HEK293T (cell line): ENCODE measurements at regions not wholly inside any gene's neighbourhood (a gene's known extent, or its start where the extent isn't known, plus 50 kb on each side); places are given as distances from the start of the nearest gene placed in this dataset.

Source experiments
- CTCF ChIA-PET: fragments of 350-600 bp; formaldehyde crosslinking; extraction: SDS; loops from one replicate; lab custom pipeline; 2021; ENCODE audit warnings: antibody characterized with exemption, inconsistent platforms; lab: Yijun Ruan, JAX
- POLR2A ChIA-PET: fragments of 350-600 bp; formaldehyde crosslinking; extraction: SDS; loops from one replicate; lab custom pipeline; 2020; ENCODE audit warnings: antibody characterized with exemption, inconsistent platforms; lab: Yijun Ruan, JAX
- DNase-seq: peaks from one replicate; pipeline ENCODE4 v3.0.0; 2012; ENCODE audit warnings: mixed read lengths; ENCODE audit errors: extremely low spot score
- ARNT ChIP-seq: fragments of 450-650 bp; IDR thresholded peaks from 2 replicates; pipeline ENCODE4 v1.6.1; 2017; ENCODE audit warnings: mild to moderate bottlenecking
- BHLHE40 ChIP-seq: fragments of 450-650 bp; IDR thresholded peaks from 2 replicates; pipeline ENCODE4 v1.6.1; 2016; ENCODE audit warnings: mild to moderate bottlenecking, moderate library complexity, borderline replicate concordance
- CTBP1 ChIP-seq: fragments of 450-650 bp; IDR thresholded peaks from 2 replicates; pipeline ENCODE4 v1.6.1; 2016; ENCODE audit warnings: borderline replicate concordance
- ELF4 ChIP-seq: fragments of 450-650 bp; IDR thresholded peaks from 2 replicates; pipeline ENCODE4 v1.6.1; 2017; ENCODE audit warnings: antibody characterized with exemption
- FOXA1 ChIP-seq: fragments of 450-650 bp; IDR thresholded peaks from 2 replicates; pipeline ENCODE4 v1.6.1; 2016; ENCODE audit warnings: mild to moderate bottlenecking
- FOXK2 ChIP-seq: fragments of 450-650 bp; IDR thresholded peaks from 2 replicates; pipeline ENCODE4 v1.6.1; 2016; ENCODE audit warnings: mild to moderate bottlenecking
- FOXM1 ChIP-seq: fragments of 450-650 bp; IDR thresholded peaks from 2 replicates; pipeline ENCODE4 v1.6.1; 2017; ENCODE audit warnings: mild to moderate bottlenecking, borderline replicate concordance
- HDGF ChIP-seq: fragments of 450-650 bp; IDR thresholded peaks from 2 replicates; pipeline ENCODE4 v1.6.1; 2017; ENCODE audit warnings: antibody characterized with exemption, borderline replicate concordance
- L3MBTL2 ChIP-seq: fragments of 450-650 bp; conservative IDR thresholded peaks from 2 replicates; pipeline ENCODE4 v1.6.1; 2016; ENCODE audit warnings: mild to moderate bottlenecking
- LEF1 ChIP-seq: fragments of 450-650 bp; IDR thresholded peaks from 2 replicates; pipeline ENCODE4 v1.6.1; 2017; ENCODE audit warnings: mild to moderate bottlenecking, borderline replicate concordance
- NFRKB ChIP-seq: fragments of 450-650 bp; IDR thresholded peaks from 2 replicates; pipeline ENCODE4 v1.6.1; 2016; ENCODE audit warnings: mild to moderate bottlenecking, moderate library complexity
- SP1 ChIP-seq: fragments of 450-650 bp; IDR thresholded peaks from 2 replicates; pipeline ENCODE4 v1.6.1; 2017
- SUZ12 ChIP-seq: fragments of 450-650 bp; IDR thresholded peaks from 2 replicates; pipeline ENCODE4 v1.6.1; 2016; ENCODE audit warnings: mild to moderate bottlenecking
- TARDBP ChIP-seq: fragments of 450-650 bp; IDR thresholded peaks from 2 replicates; pipeline ENCODE4 v1.6.1; 2016
- ZNF384 ChIP-seq: fragments of 450-650 bp; IDR thresholded peaks from 2 replicates; pipeline ENCODE4 v1.6.1; 2016
- TF ChIP-seq, protein P1 (sequence below): fragments of 450-650 bp; IDR thresholded peaks from 2 replicates; pipeline ENCODE4 v1.6.1; 2016

DNA sequence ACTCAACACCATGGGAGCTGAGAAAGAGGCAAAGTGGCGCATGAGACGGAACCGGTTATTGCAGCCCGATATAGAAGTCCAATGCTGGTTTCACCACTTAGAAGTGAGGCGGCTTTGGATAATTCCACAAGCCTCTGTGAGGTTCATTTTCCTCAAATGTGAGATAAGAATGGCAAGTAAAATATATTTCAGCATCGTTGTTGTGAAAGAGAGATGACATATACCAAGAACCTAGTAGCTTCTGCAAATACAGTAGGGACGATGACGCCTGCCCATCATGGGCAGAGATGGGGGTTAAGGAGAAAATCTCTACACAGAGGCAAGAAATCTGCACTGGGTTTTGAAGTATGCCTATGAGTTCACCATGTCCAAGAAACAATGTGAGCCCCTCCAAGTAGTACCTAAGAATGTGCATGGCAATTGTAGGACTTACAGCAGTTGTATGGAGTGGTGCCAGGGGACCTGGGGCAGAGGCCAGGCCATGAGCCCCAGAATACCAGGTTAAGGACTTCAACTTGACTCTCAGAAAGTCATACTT, 352.0 kb downstream of the RNF144A start:
- ChIA-PET POLR2A (interaction anchor here (0.5 kb wide), 1 partner anchor 30 kb away, joined by 3 read pairs; no protein-coding TSS in a partner anchor), CTCF (no interaction called here)

DNA sequence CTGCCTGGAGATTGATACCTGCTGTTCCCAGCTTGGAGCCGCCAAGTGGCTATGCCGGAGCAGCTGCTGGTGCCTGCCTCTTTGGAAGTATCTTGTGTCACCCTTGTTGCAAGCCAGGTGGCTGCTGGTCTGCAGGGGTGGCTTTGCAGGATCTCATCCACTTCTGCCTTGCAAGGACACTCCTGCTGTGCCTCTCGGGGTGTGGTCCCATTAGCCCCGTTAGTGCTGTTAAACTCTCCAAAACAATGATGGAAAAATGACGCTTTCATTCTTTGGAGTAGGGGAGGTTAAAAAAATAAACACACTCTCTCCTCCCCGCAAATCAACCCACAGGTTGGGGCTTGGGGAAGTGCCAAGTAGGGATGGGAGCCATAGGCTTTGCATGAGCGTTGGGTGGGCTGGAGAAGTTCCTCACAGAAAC, 352.8 kb downstream of the RNF144A start:
- ChIA-PET POLR2A (no interaction called here), CTCF (no interaction called here)
- TF ChIP-seq SP1 (no peak), ELF4 (no peak), L3MBTL2 (no peak), NFRKB (no peak), ZNF384 (no peak), CTBP1 (no peak), FOXA1 (no peak), BHLHE40 (no peak), ARNT (no peak), FOXK2 (no peak), FOXM1 (no peak)
- no peak for DNase-seq

More for the DNA sequence above, 352.0 kb downstream of the RNF144A start:
- no peak for DNase-seq
- TF ChIP-seq SP1 = no peak

DNA sequence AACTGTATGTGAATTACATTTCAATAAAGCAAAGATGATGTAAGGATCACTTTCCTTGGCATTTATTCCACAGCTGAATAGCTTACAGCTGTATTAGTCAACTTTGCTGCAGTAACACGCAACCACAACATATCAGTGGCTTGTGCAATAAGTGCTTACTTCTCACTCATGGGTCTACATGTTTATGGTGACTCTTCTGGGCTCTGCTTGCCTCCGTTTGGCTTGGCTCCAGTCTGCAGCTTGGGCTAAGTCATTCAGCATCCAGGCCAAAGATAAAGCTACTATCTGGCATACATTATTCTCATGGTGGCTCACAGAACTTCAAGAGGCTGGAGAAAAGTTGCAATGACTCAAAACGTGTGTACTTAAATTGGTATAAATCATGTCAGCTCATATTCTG, 355.0 kb downstream of the RNF144A start:
- POLR2A ChIA-PET = no interaction called here
- CTCF ChIA-PET = no interaction called here
- no peak for DNase-seq
- no peak for TF ChIP-seq L3MBTL2
- TF ChIP-seq, protein P1, sequence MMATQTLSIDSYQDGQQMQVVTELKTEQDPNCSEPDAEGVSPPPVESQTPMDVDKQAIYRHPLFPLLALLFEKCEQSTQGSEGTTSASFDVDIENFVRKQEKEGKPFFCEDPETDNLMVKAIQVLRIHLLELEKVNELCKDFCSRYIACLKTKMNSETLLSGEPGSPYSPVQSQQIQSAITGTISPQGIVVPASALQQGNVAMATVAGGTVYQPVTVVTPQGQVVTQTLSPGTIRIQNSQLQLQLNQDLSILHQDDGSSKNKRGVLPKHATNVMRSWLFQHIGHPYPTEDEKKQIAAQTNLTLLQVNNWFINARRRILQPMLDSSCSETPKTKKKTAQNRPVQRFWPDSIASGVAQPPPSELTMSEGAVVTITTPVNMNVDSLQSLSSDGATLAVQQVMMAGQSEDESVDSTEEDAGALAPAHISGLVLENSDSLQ = no peak
- TF ChIP-seq CTBP1 = no peak
- TF ChIP-seq FOXM1 = no peak
- no peak for TF ChIP-seq TARDBP
- no peak for TF ChIP-seq ARNT
- no peak for TF ChIP-seq SUZ12
- TF ChIP-seq HDGF = no peak
- no peak for TF ChIP-seq FOXK2
- no peak for TF ChIP-seq NFRKB
- TF ChIP-seq LEF1 = no peak
- TF ChIP-seq BHLHE40 = no peak
- TF ChIP-seq FOXA1 = no peak

DNA sequence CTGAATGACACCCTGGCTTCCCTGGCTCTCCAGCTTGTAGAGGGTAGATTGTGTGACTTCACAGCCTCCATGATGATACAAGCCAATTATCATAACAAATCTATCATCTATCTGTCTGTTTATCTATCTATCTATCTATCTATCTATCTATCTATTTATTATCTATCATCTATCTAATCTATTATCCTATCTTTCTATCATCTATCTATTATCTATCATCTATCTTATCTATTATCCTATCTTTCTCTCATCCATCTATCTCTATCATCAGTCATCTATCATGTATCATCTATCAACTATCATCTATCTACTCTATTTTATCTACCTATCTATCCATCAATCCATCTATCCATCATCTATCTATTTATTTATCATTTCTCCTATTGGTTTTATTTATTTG, 361.8 kb downstream of the RNF144A start:
- ChIA-PET CTCF (no interaction called here), POLR2A (no interaction called here)
- DNase-seq = no peak
- TF ChIP-seq L3MBTL2 (no peak), BHLHE40 (no peak)

DNA sequence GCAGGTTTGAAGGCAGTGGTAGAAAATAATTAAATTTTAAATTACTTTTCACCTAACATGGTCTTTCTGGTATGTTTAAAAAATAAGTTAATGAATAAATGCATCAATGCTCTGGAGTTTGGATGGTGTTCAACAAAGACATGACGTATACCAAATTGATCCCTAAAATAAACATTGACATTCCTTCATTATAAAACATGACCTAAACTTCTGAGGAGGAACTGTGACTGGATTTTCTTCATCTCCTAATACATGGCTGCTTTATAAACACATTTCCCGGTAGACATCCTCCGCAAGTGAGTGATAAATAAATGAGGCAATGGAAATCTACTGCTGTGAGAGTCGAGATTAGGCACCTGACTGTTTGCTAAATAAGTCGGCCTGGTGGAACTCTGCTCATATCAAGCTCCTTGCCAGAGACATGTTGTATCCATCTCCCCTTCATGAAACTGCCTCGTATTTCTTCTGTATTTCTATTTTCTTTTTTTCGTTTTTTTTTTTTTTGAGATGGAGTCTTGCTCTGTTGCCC, 362.3 kb downstream of the RNF144A start:
- POLR2A ChIA-PET = no interaction called here
- DNase-seq = no peak
- CTCF ChIA-PET = no interaction called here
- no peak for TF ChIP-seq SUZ12
- no peak for TF ChIP-seq CTBP1
- no peak for TF ChIP-seq FOXK2
- no peak for TF ChIP-seq SP1
- no peak for TF ChIP-seq NFRKB
- TF ChIP-seq ZNF384 = no peak
- no peak for TF ChIP-seq LEF1
- no peak for TF ChIP-seq FOXM1
- no peak for TF ChIP-seq HDGF
- TF ChIP-seq FOXA1 = no peak

DNA sequence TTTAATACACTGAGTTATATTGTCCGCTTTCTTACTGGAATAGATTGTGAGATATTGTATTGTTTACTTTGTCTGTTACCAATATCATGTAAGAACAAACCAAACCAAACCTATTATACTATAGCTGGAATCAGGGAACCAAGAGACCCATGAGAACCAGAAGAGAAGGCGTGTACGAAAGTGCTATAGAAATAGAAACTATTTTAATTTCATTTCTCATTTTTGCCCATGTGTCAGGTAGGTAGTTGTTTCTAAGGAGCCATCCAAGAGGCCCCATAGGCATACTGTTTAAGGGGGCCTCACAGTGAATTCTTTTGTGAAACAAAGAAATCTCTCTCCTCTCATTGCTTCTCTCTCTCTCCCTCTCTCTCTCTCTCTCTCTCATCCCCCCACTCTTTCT, 363.6 kb downstream of the RNF144A start:
- no peak for DNase-seq
- ChIA-PET CTCF (no interaction called here), POLR2A (no interaction called here)
- TF ChIP-seq LEF1 = no peak
- TF ChIP-seq HDGF = no peak
- TF ChIP-seq ZNF384 = no peak
- TF ChIP-seq L3MBTL2 = no peak
- no peak for TF ChIP-seq FOXM1
- TF ChIP-seq, protein P1 = no peak
- TF ChIP-seq BHLHE40 = no peak
- no peak for TF ChIP-seq SP1
- no peak for TF ChIP-seq SUZ12
- TF ChIP-seq ELF4 = no peak
- no peak for TF ChIP-seq FOXA1
- no peak for TF ChIP-seq NFRKB
- TF ChIP-seq FOXK2 = no peak
- no peak for TF ChIP-seq TARDBP
- TF ChIP-seq ARNT = no peak
- TF ChIP-seq CTBP1 = no peak

DNA sequence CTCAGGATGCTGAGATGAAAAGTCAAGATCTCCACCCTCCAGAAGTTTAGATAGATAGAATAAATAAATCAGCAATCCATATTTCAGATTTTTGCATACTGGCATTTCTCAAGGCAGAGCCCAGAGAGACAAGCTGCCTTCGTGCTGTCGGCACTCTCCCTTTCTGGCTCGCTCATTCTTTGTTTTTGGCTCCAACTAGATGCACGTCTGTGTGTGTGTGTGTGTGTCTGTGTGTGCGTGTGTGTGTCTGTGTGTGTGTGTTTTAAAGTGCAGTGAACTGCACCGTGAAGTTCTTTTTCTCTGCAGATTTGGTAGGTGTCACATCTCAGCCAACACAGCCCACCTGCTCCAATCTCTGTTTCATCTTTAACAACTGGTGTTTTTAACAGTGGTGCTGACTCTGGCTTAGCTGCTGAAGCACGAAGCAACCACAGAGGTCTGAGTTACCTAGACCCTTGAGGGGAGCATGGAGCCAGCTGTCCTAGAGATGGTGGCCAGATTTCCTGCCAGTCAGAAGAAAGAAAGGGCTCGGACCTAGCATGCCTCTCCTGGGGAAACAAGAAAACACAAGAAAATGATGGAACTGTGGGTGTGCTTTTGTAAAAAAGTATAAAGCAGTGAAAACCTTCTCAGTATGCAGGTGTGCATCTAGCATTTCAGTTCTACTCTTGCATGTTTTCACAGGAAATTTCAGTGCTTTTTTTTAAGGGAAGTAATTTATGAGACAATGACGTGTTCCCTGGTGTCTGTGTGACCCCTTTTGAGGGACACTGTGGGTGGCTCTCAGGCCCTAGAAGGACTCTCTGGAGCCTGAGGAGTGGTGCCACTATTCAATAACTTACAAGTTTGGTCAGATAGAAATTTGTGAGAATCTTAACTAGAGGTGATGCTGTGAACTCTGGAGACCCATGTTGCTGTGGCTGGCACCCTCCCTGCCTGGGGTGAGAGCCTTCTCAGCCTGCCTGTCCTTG, 364.3 kb downstream of the RNF144A start:
- DNase-seq = no peak
- TF ChIP-seq ARNT = no peak
- TF ChIP-seq L3MBTL2 = no peak
- no peak for TF ChIP-seq HDGF
- no peak for TF ChIP-seq NFRKB
- TF ChIP-seq ZNF384 = no peak
- CTCF ChIA-PET = no interaction called here
- POLR2A ChIA-PET = no interaction called here
